PC-3 (cell line): ENCODE measurements at regions not wholly inside any gene's neighbourhood (a gene's known extent, or its start where the extent isn't known, plus 50 kb on each side); places are given as distances from the start of the nearest gene placed in this dataset.

Experiments
- ATAC-seq: fragments of 200-7000 bp; cut with Tn5 transposase; 2 replicates; pipeline ENCODE4 v1.9.1; 2020; ENCODE audit warnings: mild to moderate bottlenecking, moderate library complexity
- BruUV-seq: library from RNA; stranded (reverse); fragments of 400-500 nt; replicated peaks from 2 replicates; lab custom pipeline; 2021; lab: Mats Ljungman, UMichigan
- CTCF ChIA-PET: fragments of 300-600 bp; sonication (Branson Sonifier 250); formaldehyde crosslinking; loops from one replicate; lab custom pipeline; 2022; ENCODE audit warnings: antibody characterized with exemption; lab: Charles Lee
- POLR2A ChIA-PET: fragments of 300-600 bp; sonication (Branson Sonifier 250); formaldehyde crosslinking; loops from one replicate; lab custom pipeline; 2022; ENCODE audit warnings: antibody characterized with exemption; ENCODE audit not compliant: unreplicated experiment; lab: Charles Lee
- DNase-seq: peaks from one replicate; pipeline ENCODE4 v3.0.0-alpha.2; 2015
- H2AFZ ChIP-seq: fragments of 300-600 bp; sonication (generic); 2 replicates; pipeline ENCODE4 v1.6.0; 2016; ENCODE audit warnings: antibody characterized with exemption, low read length
- H3F3A ChIP-seq: fragments of 300-600 bp; sonication (generic); one replicate; pipeline ENCODE4 v1.6.0; 2017; ENCODE audit warnings: antibody characterized with exemption, low read length, control low read depth, mild to moderate bottlenecking; ENCODE audit not compliant: unreplicated experiment
- H3K27ac ChIP-seq: fragments of 300-600 bp; sonication (generic); 2 replicates; pipeline ENCODE4 v1.5.1; 2016; ENCODE audit warnings: mild to moderate bottlenecking, low read length
- H3K27me3 ChIP-seq: fragments of 300-600 bp; sonication (generic); 2 replicates; pipeline ENCODE4 v1.6.1; 2016; ENCODE audit warnings: low read length, mixed read lengths
- H3K36me3 ChIP-seq: fragments of 300-600 bp; sonication (generic); 2 replicates; pipeline ENCODE4 v1.6.1; 2016; ENCODE audit warnings: low read depth, mixed run types, low read length, mixed read lengths
- H3K4me1 ChIP-seq: fragments of 300-600 bp; sonication (generic); 2 replicates; pipeline ENCODE4 v1.5.1; 2016; ENCODE audit warnings: low read length; ENCODE audit not compliant: insufficient read depth
- H3K4me2 ChIP-seq: fragments of 300-600 bp; sonication (generic); 2 replicates; pipeline ENCODE4 v1.6.0; 2016; ENCODE audit warnings: low read length
- H3K4me3 ChIP-seq: fragments of 300-600 bp; sonication (generic); 2 replicates; pipeline ENCODE4 v1.5.1; 2016; ENCODE audit warnings: mild to moderate bottlenecking, low read length, mixed read lengths
- H3K79me2 ChIP-seq: fragments of 300-600 bp; sonication (generic); 2 replicates; pipeline ENCODE4 v1.6.1; 2017; ENCODE audit warnings: low read length, mixed read lengths
- H3K9ac ChIP-seq: fragments of 300-600 bp; sonication (generic); 2 replicates; pipeline ENCODE4 v1.6.0; 2016; ENCODE audit warnings: mild to moderate bottlenecking, low read length
- H3K9me2 ChIP-seq: fragments of 300-600 bp; sonication (generic); replicated peaks from 2 replicates; pipeline ENCODE4 v1.6.1; 2016; ENCODE audit warnings: mixed run types, low read length, mixed read lengths
- H3K9me3 ChIP-seq: fragments of 300-600 bp; sonication (generic); 2 replicates; pipeline ENCODE4 v1.6.1; 2016; ENCODE audit warnings: low read length, mixed read lengths
- H4K20me1 ChIP-seq: fragments of 300-600 bp; sonication (generic); 2 replicates; pipeline ENCODE4 v1.6.1; 2016; ENCODE audit warnings: low read length, mixed read lengths
- CTCF ChIP-seq: fragments of 300-600 bp; sonication (generic); conservative IDR thresholded peaks from 2 replicates; pipeline ENCODE4 v1.5.1; 2017; ENCODE audit warnings: antibody characterized with exemption, low read depth, mild to moderate bottlenecking, low read length
- EZH2 ChIP-seq: fragments of 300-600 bp; sonication (generic); IDR thresholded peaks from one replicate; pipeline ENCODE4 v1.6.1; 2017; ENCODE audit warnings: antibody characterized with exemption, mild to moderate bottlenecking, low read length; ENCODE audit not compliant: unreplicated experiment
- EZH2phosphoT487 ChIP-seq: fragments of 300-600 bp; sonication (generic); IDR thresholded peaks from 2 replicates; pipeline ENCODE4 v1.6.1; 2018; ENCODE audit warnings: mild to moderate bottlenecking, antibody characterized with exemption, low read length, borderline replicate concordance
- intact Hi-C: fragments of 100-400 bp; cut with micrococcal nuclease; formaldehyde crosslinking; loops from 2 replicates; pipeline ENCODE4 v1.9.0; 2023

GRCh38 chr2:226125176-226125883, 674.3 kb downstream of the IRS1 start:
- intact Hi-C loops: no loop called here
- CTCF ChIA-PET: no interaction called here
- BruUV-seq: no TSS peak
- H3K9me2 ChIP-seq: no peaks in the 10 kb centered on the region
- H3K4me2 ChIP-seq: no peak overlapping the region
- DNase-seq: no peak
- no peak overlapping the region for H2AFZ ChIP-seq
- H3K9me3 ChIP-seq: no peaks in the 10 kb centered on the region
- TF ChIP-seq EZH2phosphoT487: no peak
- no peak for TF ChIP-seq EZH2
- no peak for TF ChIP-seq CTCF
- no peaks in the 10 kb centered on the region for H4K20me1 ChIP-seq
- no peaks in the 10 kb centered on the region; the same call in 1 of the 2 replicates for H3K36me3 ChIP-seq
- no peak overlapping the region for H3K4me3 ChIP-seq
- H3K79me2 ChIP-seq: no peaks in the 10 kb centered on the region
- no peaks in the 10 kb centered on the region for H3K27me3 ChIP-seq
- no peak overlapping the region for H3K27ac ChIP-seq
- H3F3A ChIP-seq: no peaks in the 10 kb centered on the region
- no peak for ATAC-seq
- POLR2A ChIA-PET: no interaction called here
- peaks cover 1% of the 10 kb centered on the region for H3K4me1 ChIP-seq
- no peak overlapping the region for H3K9ac ChIP-seq

- no TSS peak for BruUV-seq
- Histone ChIP-seq H2AFZ (no peak overlapping the region), H3K4me1 (peaks cover 9% of the 10 kb centered on the region), H3F3A (no peaks in the 10 kb centered on the region), H3K9me3 (no peaks in the 10 kb centered on the region), H3K9me2 (no peaks in the 10 kb centered on the region), H3K4me2 (no peak overlapping the region), H3K9ac (no peak overlapping the region), H4K20me1 (no peaks in the 10 kb centered on the region), H3K79me2 (no peaks in the 10 kb centered on the region), H3K4me3 (no peak overlapping the region), H3K36me3 (no peaks in the 10 kb centered on the region; the same call in 1 of the 2 replicates), H3K27me3 (no peaks in the 10 kb centered on the region), H3K27ac (no peak overlapping the region)
- ATAC-seq: no peak
- TF ChIP-seq EZH2 (no peak), EZH2phosphoT487 (no peak), CTCF (no peak)
- POLR2A ChIA-PET: no interaction called here
- intact Hi-C loops: no loop called here
- CTCF ChIA-PET: no interaction called here
- no peak for DNase-seq
These were observed 675.0 kb downstream of the IRS1 start for GRCh38 chr2:226124548-226125011.

- peaks cover 19% of the 10 kb centered on the region for H3K4me1 ChIP-seq
- no peak overlapping the region for H3K9ac ChIP-seq
- DNase-seq (no peak), ATAC-seq (no peak)
- no peaks in the 10 kb centered on the region; the same call in 1 of the 2 replicates for H3K36me3 ChIP-seq
- intact Hi-C loops: no loop called here
- ChIA-PET CTCF (interaction anchor here (0.5 kb wide), 1 partner anchor 8 kb away, joined by 3 read pairs; no protein-coding TSS in a partner anchor), POLR2A (no interaction called here)
- H3K4me3 ChIP-seq: no peak overlapping the region
- no peaks in the 10 kb centered on the region for H3K27me3 ChIP-seq
- H3K4me2 ChIP-seq: no peak overlapping the region
- no peak overlapping the region for H3K27ac ChIP-seq
- no peak for TF ChIP-seq EZH2
- TF ChIP-seq EZH2phosphoT487: no peak
- TF ChIP-seq CTCF: no peak
- H3K9me2 ChIP-seq: no peaks in the 10 kb centered on the region
- H2AFZ ChIP-seq: no peak overlapping the region
- BruUV-seq: no TSS peak
- no peaks in the 10 kb centered on the region for H3K9me3 ChIP-seq
- H3K79me2 ChIP-seq: no peaks in the 10 kb centered on the region
- H3F3A ChIP-seq: no peaks in the 10 kb centered on the region
- H4K20me1 ChIP-seq: no peaks in the 10 kb centered on the region
These were observed 676.3 kb downstream of the IRS1 start for GRCh38 chr2:226123300-226123699.
